ENCODE measurements at regions not wholly inside any gene's neighbourhood (a gene's known extent, or its start where the extent isn't known, plus 50 kb on each side); places are given as distances from the start of the nearest gene placed in this dataset.

DNA sequence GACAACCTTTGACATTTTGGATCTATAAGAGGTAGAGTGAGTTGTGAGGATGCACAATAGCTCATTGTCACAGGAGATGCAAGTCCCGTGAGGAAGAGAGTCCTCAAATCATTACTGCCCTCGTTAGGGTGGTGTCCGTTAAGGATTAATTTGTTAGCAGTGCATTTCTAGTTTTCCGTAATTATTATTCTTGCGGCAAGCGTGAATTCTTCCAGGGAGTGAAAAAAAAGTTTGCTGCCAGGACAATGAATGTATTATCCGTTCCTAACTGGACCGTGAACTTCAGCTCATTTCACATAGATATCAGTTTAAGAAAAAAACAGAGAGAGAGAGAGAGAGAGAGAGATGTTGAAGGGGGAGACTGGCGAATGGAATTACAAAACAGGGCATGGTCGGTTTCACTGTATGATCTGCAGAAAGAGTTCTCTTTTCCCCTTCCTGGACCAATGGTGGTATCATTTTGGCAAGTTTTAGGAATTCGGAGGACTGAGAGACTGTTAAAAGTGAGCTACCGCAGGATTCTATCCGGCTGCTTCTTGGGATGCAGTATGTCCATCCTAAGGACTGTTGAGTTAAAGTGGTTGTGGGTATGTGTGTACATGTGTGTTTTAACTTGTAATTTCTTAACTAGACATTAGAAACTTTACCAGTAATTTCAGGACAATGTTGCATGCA, 216.0 kb upstream of the NFIA start:
- Histone ChIP-seq H3K27me3 (replicated peaks in 2 of 5; ENCODE audit: control insufficient read depth in 4 of 5, insufficient read depth in 5 of 5, low read length in 4 of 5) (no peaks in the 10 kb centered on the region), H3K4me3 (ENCODE audit: control insufficient read depth in 1 of 7, extremely low read depth in 1 of 7, insufficient read depth in 4 of 7, low read depth in 2 of 7, low read length in 6 of 7) (no peak overlapping the region), H3K4me1 (ENCODE audit: control extremely low read depth in 1 of 4, control insufficient read depth in 4 of 4, insufficient read depth in 4 of 4, low read length in 3 of 4) (peaks cover 0 to 3% (median 0%) of the 10 kb centered on the region in 4 experiments), H3K27ac (ENCODE audit: insufficient read depth in 1 of 2, low read depth in 1 of 2, low read length in 2 of 2, poor library complexity in 1 of 2, severe bottlenecking in 2 of 2) (no peak overlapping the region), H3K36me3 (ENCODE audit: control insufficient read depth in 4 of 4, insufficient read depth in 4 of 4, low read length in 3 of 4) (no peaks in the 10 kb centered on the region), H3K9me3 (ENCODE audit: control extremely low read depth in 1 of 5, control insufficient read depth in 4 of 5, insufficient read depth in 2 of 5, low read depth in 1 of 5, low read length in 4 of 5) (no peaks in the 10 kb centered on the region)
- no peak for DNase-seq
- ChIA-PET CTCF (interaction anchor here (0.6 to 2.0 kb wide), 4 partner anchors 11 to 1342 kb away, joined by 3 to 4 read pairs (median 3); no protein-coding TSS in a partner anchor), POLR2A (no interaction called here)
- 96% methylated on average over 10 of the region's 13 CpGs for WGBS (ENCODE audit: insufficient coverage)

DNA sequence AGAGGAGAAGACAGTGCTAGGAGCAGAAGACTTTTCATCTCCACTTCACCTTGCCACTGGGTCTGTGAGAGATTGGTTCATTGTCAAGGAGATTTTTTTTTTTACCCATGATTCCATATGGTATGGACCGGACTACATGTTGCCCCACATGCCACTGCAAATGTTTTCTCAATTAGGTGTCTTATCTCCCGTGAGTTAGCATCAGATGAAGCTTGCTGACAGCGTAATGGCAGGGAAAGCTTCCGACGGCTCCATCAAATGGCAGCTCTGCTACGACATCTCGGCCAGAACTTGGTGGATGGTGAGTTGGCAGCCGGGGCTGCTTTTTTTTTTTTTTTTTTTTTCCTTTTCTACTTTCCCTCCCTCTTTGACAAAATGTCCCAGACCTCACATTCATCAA, 217.2 kb upstream of the NFIA start:
- no peaks in the 10 kb centered on the region for H3K9me3 ChIP-seq (ENCODE audit: control extremely low read depth in 1 of 5, control insufficient read depth in 4 of 5, insufficient read depth in 2 of 5, low read depth in 1 of 5, low read length in 4 of 5)
- CTCF ChIA-PET, result no interaction called here
- no peaks in the 10 kb centered on the region for H3K36me3 ChIP-seq (ENCODE audit: control insufficient read depth in 4 of 4, insufficient read depth in 4 of 4, low read length in 3 of 4)
- POLR2A ChIA-PET, result no interaction called here
- no peak for DNase-seq
- 100% methylated on average over 6 of the region's 8 CpGs for WGBS (ENCODE audit: insufficient coverage)
- H3K27ac ChIP-seq (ENCODE audit: insufficient read depth in 1 of 2, low read depth in 1 of 2, low read length in 2 of 2, poor library complexity in 1 of 2, severe bottlenecking in 2 of 2), result no peak overlapping the region
- H3K4me3 ChIP-seq (ENCODE audit: control insufficient read depth in 1 of 7, extremely low read depth in 1 of 7, insufficient read depth in 4 of 7, low read depth in 2 of 7, low read length in 6 of 7), result no peak overlapping the region
- no peaks in the 10 kb centered on the region for H3K4me1 ChIP-seq (ENCODE audit: control extremely low read depth in 1 of 4, control insufficient read depth in 4 of 4, insufficient read depth in 4 of 4, low read length in 3 of 4)
- H3K27me3 ChIP-seq (replicated peaks in 2 of 5; ENCODE audit: control insufficient read depth in 4 of 5, insufficient read depth in 5 of 5, low read length in 4 of 5), result no peaks in the 10 kb centered on the region

DNA sequence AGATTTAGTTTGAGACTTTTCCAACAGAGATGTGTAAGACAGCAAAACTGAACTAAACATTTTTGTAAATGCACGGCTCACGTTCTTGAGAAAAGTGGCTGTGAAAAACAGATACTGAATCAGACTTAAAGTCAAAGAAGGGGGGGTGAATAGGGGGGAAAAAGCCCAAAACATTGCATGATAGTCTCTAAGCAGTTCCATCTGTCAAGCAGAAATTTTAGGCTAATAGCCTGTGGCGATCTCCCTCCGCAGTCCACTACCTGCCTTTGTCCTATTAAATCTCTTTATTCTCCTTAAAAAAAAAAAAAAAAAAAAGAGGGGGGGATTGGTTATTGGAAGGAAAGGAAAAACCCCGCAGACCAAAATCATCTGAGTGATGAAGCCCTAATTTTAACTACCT, 217.6 kb upstream of the NFIA start:
- CTCF ChIA-PET, result no interaction called here
- POLR2A ChIA-PET, result no interaction called here

DNA sequence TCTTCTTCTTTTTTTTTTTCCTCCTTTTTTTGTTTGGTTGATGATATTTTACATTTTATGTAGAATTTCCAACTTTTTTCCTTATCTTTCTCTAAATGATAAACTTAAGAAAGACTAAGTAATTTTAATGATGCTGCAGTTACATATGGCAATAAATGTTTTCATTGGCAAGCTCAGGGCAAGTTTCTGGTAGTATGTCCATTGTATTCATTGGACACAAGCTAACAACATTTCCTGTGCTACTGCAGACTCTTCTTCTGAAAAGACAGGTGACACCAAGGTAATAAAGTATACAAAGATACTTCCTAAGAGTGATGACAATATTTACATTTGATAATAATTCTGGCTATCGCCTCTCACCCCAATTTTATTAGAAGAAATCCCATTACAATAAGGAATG, 219.2 kb upstream of the NFIA start:
- Histone ChIP-seq H3K27me3 (replicated peaks in 2 of 5; ENCODE audit: control insufficient read depth in 4 of 5, insufficient read depth in 5 of 5, low read length in 4 of 5) (no peaks in the 10 kb centered on the region), H3K4me1 (ENCODE audit: control extremely low read depth in 1 of 4, control insufficient read depth in 4 of 4, insufficient read depth in 4 of 4, low read length in 3 of 4) (no peaks in the 10 kb centered on the region), H3K27ac (ENCODE audit: insufficient read depth in 1 of 2, low read depth in 1 of 2, low read length in 2 of 2, poor library complexity in 1 of 2, severe bottlenecking in 2 of 2) (no peak overlapping the region), H3K9me3 (ENCODE audit: control extremely low read depth in 1 of 5, control insufficient read depth in 4 of 5, insufficient read depth in 2 of 5, low read depth in 1 of 5, low read length in 4 of 5) (no peaks in the 10 kb centered on the region), H3K4me3 (ENCODE audit: control insufficient read depth in 1 of 7, extremely low read depth in 1 of 7, insufficient read depth in 4 of 7, low read depth in 2 of 7, low read length in 6 of 7) (no peak overlapping the region), H3K36me3 (ENCODE audit: control insufficient read depth in 4 of 4, insufficient read depth in 4 of 4, low read length in 3 of 4) (no peaks in the 10 kb centered on the region)
- CTCF ChIA-PET, result interaction anchor here (0.8 kb wide), 1 partner anchor 19 kb away, joined by 3 read pairs; no protein-coding TSS in a partner anchor
- POLR2A ChIA-PET, result no interaction called here
- no peak for DNase-seq
- no CpG with 5 or more reads among the region's 1 CpG for WGBS (ENCODE audit: insufficient coverage)

More for the DNA sequence above, 217.6 kb upstream of the NFIA start:
- Histone ChIP-seq H3K36me3 (ENCODE audit: control insufficient read depth in 4 of 4, insufficient read depth in 4 of 4, low read length in 3 of 4) (no peaks in the 10 kb centered on the region), H3K27me3 (replicated peaks in 2 of 5; ENCODE audit: control insufficient read depth in 4 of 5, insufficient read depth in 5 of 5, low read length in 4 of 5) (no peaks in the 10 kb centered on the region), H3K9me3 (ENCODE audit: control extremely low read depth in 1 of 5, control insufficient read depth in 4 of 5, insufficient read depth in 2 of 5, low read depth in 1 of 5, low read length in 4 of 5) (no peaks in the 10 kb centered on the region), H3K4me3 (ENCODE audit: control insufficient read depth in 1 of 7, extremely low read depth in 1 of 7, insufficient read depth in 4 of 7, low read depth in 2 of 7, low read length in 6 of 7) (no peak overlapping the region), H3K27ac (ENCODE audit: insufficient read depth in 1 of 2, low read depth in 1 of 2, low read length in 2 of 2, poor library complexity in 1 of 2, severe bottlenecking in 2 of 2) (no peak overlapping the region), H3K4me1 (ENCODE audit: control extremely low read depth in 1 of 4, control insufficient read depth in 4 of 4, insufficient read depth in 4 of 4, low read length in 3 of 4) (no peaks in the 10 kb centered on the region)
- 100% methylated on average over 2 of the region's 5 CpGs for WGBS (ENCODE audit: insufficient coverage)
- DNase-seq, result no peak

GRCh38 chr1:60861961-60862567, 220.3 kb upstream of the NFIA start:
- 100% methylated on average over 4 of the region's 5 CpGs for WGBS (ENCODE audit: insufficient coverage)

GRCh38 chr1:60859111-60859510, 223.2 kb upstream of the NFIA start:
- CTCF ChIA-PET, result interaction anchor here (1.2 to 2.1 kb wide), 3 partner anchors 10 to 994 kb away, joined by 3 to 7 read pairs (median 5); no protein-coding TSS in a partner anchor

More at GRCh38 chr1:60861961-60862567, 220.3 kb upstream of the NFIA start:
- Histone ChIP-seq H3K4me3 (ENCODE audit: control insufficient read depth in 1 of 7, extremely low read depth in 1 of 7, insufficient read depth in 4 of 7, low read depth in 2 of 7, low read length in 6 of 7) (no peak overlapping the region), H3K27ac (ENCODE audit: insufficient read depth in 1 of 2, low read depth in 1 of 2, low read length in 2 of 2, poor library complexity in 1 of 2, severe bottlenecking in 2 of 2) (no peak overlapping the region), H3K4me1 (ENCODE audit: control extremely low read depth in 1 of 4, control insufficient read depth in 4 of 4, insufficient read depth in 4 of 4, low read length in 3 of 4) (no peaks in the 10 kb centered on the region), H3K27me3 (replicated peaks in 2 of 5; ENCODE audit: control insufficient read depth in 4 of 5, insufficient read depth in 5 of 5, low read length in 4 of 5) (no peaks in the 10 kb centered on the region), H3K9me3 (ENCODE audit: control extremely low read depth in 1 of 5, control insufficient read depth in 4 of 5, insufficient read depth in 2 of 5, low read depth in 1 of 5, low read length in 4 of 5) (no peaks in the 10 kb centered on the region), H3K36me3 (ENCODE audit: control insufficient read depth in 4 of 4, insufficient read depth in 4 of 4, low read length in 3 of 4) (no peaks in the 10 kb centered on the region)
- no peak for DNase-seq
- CTCF ChIA-PET, result interaction anchor here (0.8 kb wide), 1 partner anchor 20 kb away, joined by 3 read pairs; no protein-coding TSS in a partner anchor
- POLR2A ChIA-PET, result no interaction called here

GRCh38 chr1:60857851-60858250, 224.5 kb upstream of the NFIA start:
- Histone ChIP-seq H3K4me3 (ENCODE audit: control insufficient read depth in 1 of 7, extremely low read depth in 1 of 7, insufficient read depth in 4 of 7, low read depth in 2 of 7, low read length in 6 of 7) (no peak overlapping the region), H3K27ac (ENCODE audit: insufficient read depth in 1 of 2, low read depth in 1 of 2, low read length in 2 of 2, poor library complexity in 1 of 2, severe bottlenecking in 2 of 2) (no peak overlapping the region), H3K36me3 (ENCODE audit: control insufficient read depth in 4 of 4, insufficient read depth in 4 of 4, low read length in 3 of 4) (no peaks in the 10 kb centered on the region), H3K27me3 (replicated peaks in 2 of 5; ENCODE audit: control insufficient read depth in 4 of 5, insufficient read depth in 5 of 5, low read length in 4 of 5) (no peaks in the 10 kb centered on the region), H3K9me3 (ENCODE audit: control extremely low read depth in 1 of 5, control insufficient read depth in 4 of 5, insufficient read depth in 2 of 5, low read depth in 1 of 5, low read length in 4 of 5) (no peaks in the 10 kb centered on the region), H3K4me1 (ENCODE audit: control extremely low read depth in 1 of 4, control insufficient read depth in 4 of 4, insufficient read depth in 4 of 4, low read length in 3 of 4) (no peaks in the 10 kb centered on the region)
- DNase-seq, result no peak
- CTCF ChIA-PET, result interaction anchor here (1.6 kb wide), 1 partner anchor 10 kb away, joined by 4 read pairs; no protein-coding TSS in a partner anchor
- 100% methylated on average over 2 of the region's 2 CpGs for WGBS (ENCODE audit: insufficient coverage)
- POLR2A ChIA-PET, result interaction anchor here (1.0 kb wide), 1 partner anchor 731 kb away, joined by 5 read pairs; no protein-coding TSS in a partner anchor

More at GRCh38 chr1:60859111-60859510, 223.2 kb upstream of the NFIA start:
- H3K4me3 ChIP-seq (ENCODE audit: control insufficient read depth in 1 of 7, extremely low read depth in 1 of 7, insufficient read depth in 4 of 7, low read depth in 2 of 7, low read length in 6 of 7), result no peak overlapping the region
- H3K9me3 ChIP-seq (ENCODE audit: control extremely low read depth in 1 of 5, control insufficient read depth in 4 of 5, insufficient read depth in 2 of 5, low read depth in 1 of 5, low read length in 4 of 5), result no peaks in the 10 kb centered on the region
- POLR2A ChIA-PET, result no interaction called here
- WGBS (ENCODE audit: insufficient coverage), result 100% methylated on average over 1 of the region's 2 CpGs
- no peak for DNase-seq
- H3K4me1 ChIP-seq (ENCODE audit: control extremely low read depth in 1 of 4, control insufficient read depth in 4 of 4, insufficient read depth in 4 of 4, low read length in 3 of 4), result no peaks in the 10 kb centered on the region
- no peaks in the 10 kb centered on the region for H3K36me3 ChIP-seq (ENCODE audit: control insufficient read depth in 4 of 4, insufficient read depth in 4 of 4, low read length in 3 of 4)
- no peak overlapping the region for H3K27ac ChIP-seq (ENCODE audit: insufficient read depth in 1 of 2, low read depth in 1 of 2, low read length in 2 of 2, poor library complexity in 1 of 2, severe bottlenecking in 2 of 2)
- no peaks in the 10 kb centered on the region for H3K27me3 ChIP-seq (replicated peaks in 2 of 5; ENCODE audit: control insufficient read depth in 4 of 5, insufficient read depth in 5 of 5, low read length in 4 of 5)
